HG03097 (cell line): ENCODE measurements at regions not wholly inside any gene's neighbourhood (a gene's known extent, or its start where the extent isn't known, plus 50 kb on each side); places are given as distances from the start of the nearest gene placed in this dataset.
"Not testable (repeated sequence)": the region's sequence is repeated elsewhere in the genome, so short reads cannot be mapped to it uniquely, and the experiment has no call there.

ENCODE experiments used
- ATAC-seq: cut with Tn5 transposase; IDR thresholded peaks from one replicate; pipeline ENCODE4 v1.9.1; 2021; ENCODE audit not compliant: unreplicated experiment, low FRiP score

DNA sequence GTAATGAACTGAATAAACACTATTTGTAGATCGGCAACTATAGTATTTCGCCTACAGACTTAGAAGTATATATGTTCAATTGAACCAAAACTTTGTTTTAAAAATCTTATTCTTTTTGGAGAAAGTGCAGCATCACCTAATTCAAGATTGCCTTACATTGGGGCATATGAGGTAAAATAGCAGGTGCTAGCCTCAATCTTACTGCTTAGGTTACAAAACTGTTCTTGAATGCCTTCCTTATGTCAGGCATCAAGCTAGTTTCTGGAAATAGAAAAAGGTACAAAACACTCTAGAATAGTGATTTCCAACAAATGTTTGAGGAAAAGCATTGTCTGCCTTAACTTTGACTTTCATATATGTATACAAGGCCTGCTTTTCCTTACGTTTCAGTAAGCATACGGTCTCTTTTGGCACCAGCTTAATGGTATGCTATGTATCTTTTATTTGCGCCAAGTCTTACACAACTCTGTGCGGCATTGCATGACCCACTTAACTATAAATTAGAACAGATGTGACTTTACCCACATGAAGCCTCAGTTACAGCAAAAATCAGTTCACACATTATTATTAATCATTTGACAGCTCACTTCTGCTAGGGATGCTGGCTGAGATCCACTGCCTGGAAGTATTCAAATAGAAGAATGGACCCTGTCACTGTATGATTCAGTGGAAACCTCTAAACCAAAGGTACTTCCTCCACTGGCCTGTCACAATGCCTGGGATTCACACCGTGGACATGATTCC lies 174.1 kb downstream of the PRELID2 start:
- no peak for ATAC-seq

DNA sequence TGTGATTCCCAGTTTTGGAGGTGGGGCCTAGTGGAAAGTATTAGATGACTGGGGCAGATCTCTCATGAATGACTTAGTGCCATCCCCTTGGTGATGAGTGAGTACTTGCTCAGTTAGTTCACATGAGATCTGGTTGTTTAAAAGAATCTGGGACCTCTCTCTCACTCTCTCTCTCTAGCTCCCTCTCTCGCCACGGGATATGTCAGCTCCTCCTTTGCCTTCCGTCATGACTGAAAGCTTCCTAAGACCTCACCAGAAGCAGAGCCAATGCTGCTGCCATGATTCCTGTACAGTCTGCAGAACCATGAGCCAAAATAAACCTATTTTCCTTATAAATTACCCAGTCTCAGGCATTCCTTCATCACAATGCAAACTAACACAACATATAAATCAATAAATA lies 176.7 kb downstream of the PRELID2 start:
- no peak for ATAC-seq

DNA sequence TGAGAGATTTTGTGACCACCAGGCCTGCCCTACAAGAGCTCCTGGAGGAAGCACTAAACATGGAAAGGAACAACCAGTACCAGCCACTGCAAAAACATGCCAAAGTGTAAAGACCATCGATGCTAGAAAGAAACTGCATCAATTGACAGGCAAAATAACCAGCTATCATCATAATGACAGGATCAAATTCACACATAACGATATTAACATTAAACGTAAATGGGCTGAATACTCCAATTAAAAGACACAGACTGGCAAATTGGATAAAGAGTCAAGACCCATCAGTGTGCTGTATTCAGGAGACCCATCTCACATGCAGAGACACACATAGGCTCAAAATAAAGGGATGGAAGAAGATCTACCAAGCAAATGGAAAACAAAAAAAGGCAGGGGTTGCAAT lies 182.4 kb downstream of the PRELID2 start:
- not testable (repeated sequence) for ATAC-seq

DNA sequence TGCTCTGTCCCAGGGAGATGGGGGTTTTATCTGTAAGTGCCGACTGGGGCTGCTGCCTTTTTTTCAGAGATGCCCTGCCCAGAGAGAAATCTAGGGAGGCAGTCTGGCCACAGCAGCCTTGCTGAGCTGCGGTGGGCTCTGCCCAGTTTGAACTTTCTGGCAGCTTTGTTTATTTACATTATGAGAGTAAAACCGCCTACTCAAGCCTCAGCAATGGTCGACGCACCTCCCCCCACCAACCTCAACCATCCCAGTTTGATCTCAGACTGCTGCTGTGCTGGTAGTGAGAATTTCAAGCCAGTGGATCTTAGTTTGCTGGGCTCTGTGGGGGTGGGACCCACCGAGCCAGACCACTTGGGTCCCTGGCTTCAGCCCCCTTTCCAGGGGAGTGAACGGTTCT lies 188.0 kb downstream of the PRELID2 start:
- ATAC-seq: not testable (repeated sequence)

DNA sequence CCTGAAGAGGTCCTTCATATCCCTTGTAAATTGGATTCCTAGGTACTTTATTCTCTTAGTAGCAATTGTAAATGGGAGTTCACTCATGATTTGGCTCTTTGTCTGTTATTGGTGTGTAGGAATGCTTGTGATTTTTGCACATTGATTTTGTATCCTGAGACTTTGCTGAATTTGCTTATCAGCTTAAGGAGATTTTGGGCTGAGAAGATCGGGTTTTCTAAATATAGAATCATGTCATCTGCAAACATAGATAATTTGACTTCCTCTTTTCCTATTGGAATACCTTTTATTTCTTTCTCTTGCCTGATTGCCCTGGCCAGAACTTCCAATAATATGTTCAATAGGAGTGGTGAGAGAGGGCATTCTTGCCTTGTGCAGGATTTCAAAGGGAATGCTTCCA lies 191.9 kb downstream of the PRELID2 start:
- ATAC-seq: not testable (repeated sequence)

DNA sequence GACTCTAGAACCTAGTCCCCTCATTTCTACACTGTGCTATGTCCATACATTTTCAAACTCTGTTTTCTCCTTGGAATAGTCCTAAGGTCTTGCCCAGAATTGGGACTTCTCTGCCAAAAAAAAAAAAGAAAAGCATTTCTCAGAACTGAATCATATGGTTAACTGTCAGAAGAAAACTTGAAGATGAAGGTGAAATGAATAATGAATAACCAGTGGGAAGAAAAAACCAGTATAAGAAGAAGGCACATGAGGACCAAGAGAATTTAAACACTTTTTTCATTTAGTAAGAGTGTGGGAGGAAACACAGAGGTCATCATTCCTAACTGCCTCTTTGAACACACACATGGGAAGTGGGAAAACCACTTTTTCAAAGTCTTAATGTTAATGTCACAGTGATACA lies 197.7 kb downstream of the PRELID2 start:
- ATAC-seq: no peak

DNA sequence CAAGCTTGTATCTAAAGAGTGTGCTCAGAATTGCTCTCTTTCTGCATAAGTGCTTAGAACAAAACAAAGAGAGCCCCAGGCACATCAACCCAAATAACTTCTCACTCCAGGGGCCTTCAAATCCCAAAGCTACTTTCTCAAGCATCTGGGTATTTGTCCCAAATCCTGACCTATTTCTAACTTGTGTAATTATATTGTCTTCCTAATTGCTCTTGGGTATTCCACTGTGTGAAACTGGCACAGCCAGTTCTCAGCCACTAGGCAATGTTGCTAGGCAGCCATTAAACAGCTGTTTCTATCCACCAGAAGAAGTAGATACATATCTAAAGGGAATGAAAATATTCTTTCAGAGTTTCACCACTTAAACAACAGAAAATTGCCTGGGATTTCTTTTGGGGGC lies 198.8 kb downstream of the PRELID2 start:
- no peak for ATAC-seq

DNA sequence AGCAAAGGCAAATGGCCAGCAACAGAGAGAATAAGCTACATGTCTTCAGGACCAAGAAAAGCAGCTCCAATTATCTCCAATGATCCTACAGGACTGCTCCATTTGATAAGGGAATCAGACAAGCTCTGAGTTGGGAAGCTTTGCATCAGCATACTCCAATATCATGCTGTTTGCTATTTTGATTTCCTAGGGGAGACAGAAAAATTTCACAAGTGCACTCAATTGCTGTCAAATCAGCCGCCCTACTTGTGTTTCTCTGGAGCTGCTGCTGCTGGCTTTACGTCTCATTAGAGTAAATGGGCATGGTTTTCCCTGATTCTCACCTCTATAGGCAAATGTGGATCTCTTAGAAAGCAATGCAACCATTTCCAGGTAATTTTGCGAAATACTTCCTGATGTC lies 201.7 kb downstream of the PRELID2 start:
- no peak for ATAC-seq

DNA sequence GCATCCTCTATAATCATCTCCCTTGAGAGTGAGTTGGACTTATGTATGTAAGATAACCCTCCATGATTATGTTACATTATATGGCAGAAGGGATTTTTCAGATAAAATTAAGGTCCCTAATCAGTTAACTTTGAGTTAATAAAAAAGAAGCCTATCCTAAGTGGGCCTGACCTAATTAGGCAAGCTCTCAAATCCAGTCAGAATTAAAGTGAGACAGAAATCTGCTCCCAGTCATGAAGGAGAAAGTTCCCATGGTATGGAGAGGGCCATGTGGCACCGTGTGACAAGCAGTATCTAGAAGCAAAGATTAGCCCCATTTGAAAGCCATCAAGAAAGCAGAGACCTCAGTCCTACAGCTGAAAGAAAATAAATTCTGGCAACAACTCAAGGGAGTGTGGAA lies 202.4 kb downstream of the PRELID2 start:
- no peak for ATAC-seq

DNA sequence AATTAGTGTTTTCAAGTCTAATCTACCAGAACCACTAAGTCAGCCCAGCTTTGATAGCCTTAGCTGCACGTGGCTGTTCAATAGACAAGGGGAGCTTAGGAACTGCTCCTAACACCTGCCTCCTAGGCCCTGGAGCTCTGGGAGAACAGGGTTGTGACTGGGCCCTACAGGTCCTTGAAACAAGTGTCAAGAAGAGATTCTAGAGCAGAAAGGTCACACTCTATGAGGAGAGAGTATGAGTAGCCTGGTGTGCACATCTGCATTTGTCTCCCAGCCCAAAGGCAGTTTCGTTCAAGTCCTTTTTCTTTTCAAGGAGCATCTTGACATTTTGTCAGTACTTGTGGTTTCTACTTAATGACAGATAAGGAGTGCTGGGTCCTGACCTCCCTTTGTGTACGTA lies 206.1 kb downstream of the PRELID2 start:
- no peak for ATAC-seq

DNA sequence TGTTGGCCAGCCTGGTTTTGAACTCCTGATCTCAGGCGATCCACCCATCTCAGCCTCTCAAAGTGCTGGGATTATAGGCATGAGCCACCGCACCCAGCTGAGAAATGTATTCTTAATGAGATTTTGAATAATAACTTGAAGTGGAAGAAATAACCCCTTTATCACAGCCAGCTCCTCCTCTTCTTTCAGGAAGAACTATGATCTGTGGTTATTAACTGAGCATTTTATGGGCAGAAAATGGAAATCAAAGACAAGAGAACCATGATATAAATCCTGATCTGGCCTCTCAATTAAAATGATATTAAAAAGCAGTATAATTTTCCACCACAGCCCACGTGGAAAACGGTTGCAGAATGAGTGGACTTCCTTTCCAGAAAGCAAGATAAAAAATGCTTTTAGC lies 206.6 kb downstream of the PRELID2 start:
- no peak for ATAC-seq

DNA sequence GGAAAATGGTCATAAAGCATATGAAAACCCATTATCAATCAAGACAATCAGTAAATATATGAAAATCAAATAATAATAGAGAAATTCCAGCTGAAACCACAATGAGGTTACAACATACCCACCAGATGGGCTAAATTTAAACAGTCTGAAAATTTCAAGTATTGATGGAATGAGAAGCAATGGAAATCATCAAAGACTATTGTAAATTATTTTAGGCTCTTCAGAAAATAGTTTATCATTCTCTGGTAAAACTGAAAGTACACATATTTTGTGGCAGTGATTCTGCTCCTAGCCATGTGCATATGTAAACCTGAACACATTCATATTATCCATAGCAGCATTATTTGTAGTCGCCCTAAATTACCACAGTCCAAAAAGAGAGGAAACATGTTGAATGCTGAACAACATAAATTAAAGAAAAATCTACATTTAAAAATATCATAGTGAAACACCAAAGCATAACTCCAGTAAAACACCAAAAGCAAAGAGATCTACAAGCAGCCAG lies 215.3 kb downstream of the PRELID2 start:
- no peak for ATAC-seq

DNA sequence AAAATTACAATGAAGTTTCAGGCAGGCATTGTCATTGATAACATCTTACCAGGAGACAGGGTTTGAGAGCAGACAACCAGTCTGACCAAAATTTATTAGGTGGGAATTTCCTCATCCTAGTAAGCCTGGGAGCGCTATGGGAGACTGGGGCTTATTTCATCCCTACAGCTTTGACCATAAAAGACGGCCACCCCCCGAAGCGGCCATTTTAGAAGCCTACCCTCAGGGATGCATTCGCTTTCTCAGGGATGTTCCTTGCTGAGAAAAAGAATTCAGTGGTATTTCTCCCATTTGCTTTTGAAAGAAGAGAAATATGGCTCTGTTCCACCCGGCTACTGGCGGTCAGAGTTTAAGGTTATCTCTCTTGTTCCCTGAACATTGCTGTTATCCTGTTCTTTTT lies 218.4 kb downstream of the PRELID2 start:
- not testable (repeated sequence) for ATAC-seq

DNA sequence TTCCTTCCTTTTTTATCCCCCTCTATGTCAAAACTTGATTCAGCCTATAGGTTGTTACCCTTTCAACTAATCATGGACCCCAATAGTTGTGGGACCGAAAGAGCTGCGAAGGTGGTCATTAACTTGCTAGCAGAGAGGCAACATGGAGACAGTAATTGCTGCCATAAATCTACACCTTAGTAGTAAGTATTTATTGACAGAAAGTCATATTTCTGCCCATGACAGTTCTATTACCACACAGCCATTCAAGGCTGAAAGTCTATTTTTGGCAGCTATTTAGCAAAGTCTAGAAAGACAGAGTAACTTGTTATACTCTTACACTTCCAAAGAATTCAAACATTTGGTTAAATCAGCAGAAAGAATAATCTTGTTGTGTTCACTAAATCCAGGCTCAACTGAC lies 236.2 kb downstream of the PRELID2 start:
- ATAC-seq: no peak

DNA sequence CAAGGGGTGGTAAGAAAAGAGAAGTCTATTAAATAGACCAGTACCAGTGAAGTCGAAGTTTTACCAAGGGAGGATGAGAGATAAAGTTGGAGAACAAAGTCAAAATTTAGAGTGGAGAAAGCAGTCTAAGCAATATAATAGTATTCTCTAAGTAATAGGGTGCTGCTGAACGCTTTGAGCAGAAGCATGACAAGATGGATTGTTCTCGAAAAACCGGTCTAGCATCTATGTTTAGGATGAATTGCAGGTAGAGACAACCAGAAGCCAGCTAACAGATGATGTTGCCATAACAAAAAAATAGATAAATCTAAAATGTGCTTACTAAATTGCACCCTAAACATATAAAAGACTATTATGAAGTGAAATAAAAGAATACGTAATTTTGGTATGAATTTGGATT lies 237.0 kb downstream of the PRELID2 start:
- no peak for ATAC-seq

DNA sequence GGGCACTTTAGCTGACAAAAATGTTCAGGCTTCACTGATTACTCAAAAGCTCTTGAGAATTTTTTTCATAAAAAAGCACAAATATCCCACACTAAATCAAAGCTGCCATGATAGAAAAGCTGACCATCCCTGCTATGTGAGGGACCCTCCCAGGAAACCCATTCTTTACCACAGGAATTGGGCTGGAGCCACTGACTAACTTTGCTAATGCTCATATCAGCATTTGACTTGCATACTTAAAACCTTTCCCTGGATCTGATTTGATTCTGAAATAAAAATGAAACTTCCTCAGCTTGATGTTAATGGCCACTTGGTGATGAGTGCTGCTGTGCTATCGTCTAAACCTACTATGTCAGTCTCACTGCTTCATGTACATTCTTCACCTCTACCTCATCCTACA lies 243.6 kb downstream of the PRELID2 start:
- ATAC-seq: no peak

DNA sequence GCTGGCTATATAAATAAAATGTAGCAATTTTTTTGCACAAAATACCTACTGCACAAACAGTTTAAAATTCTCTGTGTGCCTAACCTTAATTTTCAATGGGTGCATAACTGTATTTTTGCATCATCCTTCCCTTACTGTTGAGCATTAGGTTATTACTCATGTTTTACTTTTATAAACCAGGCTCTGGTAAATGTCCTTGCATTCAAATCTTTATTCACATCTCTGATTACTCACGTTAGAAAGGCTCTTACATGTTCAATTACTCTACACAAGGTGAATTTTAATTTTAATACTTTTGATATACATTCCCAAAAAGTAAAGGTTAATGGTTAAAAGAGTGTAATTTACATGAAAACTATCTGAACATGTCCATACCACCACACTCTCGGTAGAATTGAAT lies 246.1 kb downstream of the PRELID2 start:
- ATAC-seq: no peak

DNA sequence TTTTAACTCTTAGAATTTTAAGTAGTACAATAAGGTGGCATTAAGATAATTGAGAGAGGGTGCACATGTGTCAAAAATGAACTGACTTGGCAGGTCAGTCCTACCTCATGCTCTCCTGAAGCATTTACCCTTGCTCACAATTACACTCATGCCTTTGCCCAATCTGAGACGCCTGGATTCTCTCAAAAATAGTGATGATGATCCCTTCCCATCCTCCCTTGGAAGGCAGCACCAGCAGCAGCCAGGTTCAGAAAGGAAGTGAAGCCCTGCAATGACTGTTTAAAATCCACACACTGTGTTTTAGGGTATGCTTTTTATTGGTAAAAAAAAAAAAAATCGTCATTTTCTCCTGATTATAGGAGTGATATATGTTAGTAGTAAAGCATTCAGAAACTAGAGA lies 246.6 kb downstream of the PRELID2 start:
- ATAC-seq: no peak

DNA sequence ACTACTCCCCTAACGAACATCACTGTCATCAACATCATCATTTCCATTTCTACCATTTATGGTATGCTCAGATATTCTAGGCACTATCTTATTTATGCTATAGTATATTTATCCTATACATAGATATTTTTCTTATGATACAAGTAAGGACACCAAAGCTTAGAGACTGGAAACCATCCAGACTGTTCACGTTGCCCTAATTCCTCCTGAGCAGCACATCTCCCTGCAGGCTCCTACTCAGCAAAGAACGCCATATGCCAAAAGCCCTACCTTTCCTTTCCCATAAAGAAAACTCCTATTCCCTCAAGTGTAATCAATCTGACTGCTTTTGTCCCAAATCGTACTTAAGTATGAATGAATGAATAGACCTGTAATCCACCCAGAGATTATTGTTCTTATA lies 247.0 kb downstream of the PRELID2 start:
- ATAC-seq: no peak

DNA sequence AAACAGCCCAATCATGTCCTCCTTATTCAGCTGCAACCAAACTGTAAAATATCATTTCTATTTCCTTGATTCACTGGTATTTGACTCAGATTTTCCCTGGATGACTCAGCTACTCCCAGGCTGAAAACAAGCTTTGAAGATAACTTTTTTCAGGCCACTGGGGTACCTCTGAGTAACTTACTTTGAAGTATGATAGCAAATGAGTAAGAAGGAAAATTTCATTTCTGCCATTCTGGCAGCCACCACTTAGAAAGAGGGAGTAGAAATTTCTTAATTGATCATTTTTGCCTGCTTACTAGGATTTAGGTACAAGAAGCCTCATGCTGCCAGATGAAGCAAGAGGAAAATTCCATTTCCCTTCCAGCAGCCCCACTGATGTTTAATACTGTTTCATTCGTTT lies 247.4 kb downstream of the PRELID2 start:
- no peak for ATAC-seq

DNA sequence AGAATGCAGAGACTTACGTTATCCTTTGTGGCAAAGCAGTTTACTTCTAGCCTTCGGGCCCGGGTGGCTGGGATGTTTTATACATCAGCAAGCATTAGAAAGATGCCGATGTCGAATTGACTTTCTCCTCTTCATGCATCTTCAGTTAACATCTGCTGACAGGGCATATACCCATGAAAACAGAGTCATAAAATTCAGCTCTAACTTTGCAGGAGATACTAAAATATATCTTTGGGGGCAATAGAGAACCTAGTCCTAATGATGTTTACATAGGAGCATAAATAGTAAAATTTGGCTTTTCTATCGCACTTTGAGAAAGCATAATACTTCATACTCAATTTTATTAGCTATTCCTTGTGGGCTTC lies 247.9 kb downstream of the PRELID2 start:
- ATAC-seq: no peak

DNA sequence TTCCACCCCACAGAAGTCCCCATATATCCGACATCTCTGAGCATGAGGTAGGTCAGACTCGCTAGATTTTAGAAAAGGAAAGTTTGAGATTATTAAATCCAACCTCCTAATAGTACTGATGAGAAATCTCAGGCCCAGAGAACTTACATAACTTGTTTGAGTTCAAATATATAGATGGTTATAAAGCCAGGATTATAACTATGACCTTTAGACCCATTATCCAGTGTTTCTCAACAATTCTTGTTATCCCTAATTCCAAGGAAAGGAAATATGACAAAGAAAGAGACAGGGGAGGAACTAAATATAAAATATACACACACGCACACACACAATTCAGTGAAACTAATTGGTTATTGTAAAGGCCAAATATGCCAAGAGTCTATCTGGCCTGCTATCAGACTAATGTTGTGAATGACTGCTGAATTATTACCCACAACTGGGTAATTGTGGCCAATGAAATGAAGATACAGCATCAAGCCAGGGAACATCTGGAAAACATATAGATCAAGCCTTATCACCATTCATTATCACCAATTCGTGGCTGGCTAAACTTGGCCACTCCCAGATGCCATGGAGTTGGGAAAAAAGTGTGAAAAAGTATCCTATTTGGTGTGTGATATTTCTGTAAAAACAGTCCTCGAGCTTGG lies 248.4 kb downstream of the PRELID2 start:
- no peak for ATAC-seq
